HG03060 (cell line): ENCODE measurements at regions not wholly inside any gene's neighbourhood (a gene's known extent, or its start where the extent isn't known, plus 50 kb on each side); places are given as distances from the start of the nearest gene placed in this dataset.
"Not testable (repeated sequence)": the region's sequence is repeated elsewhere in the genome, so short reads cannot be mapped to it uniquely, and the experiment has no call there.

Source experiments
- ATAC-seq: cut with Tn5 transposase; IDR thresholded peaks from one replicate; pipeline ENCODE4 v1.9.1; 2021; ENCODE audit warnings: low read depth, moderate number of reproducible peaks; ENCODE audit not compliant: unreplicated experiment

GRCh38 chr2:56768973-56769372 is 585.2 kb downstream of the CCDC85A start:
- ATAC-seq, result no peak

GRCh38 chr2:56770490-56770889 is 586.7 kb downstream of the CCDC85A start:
- ATAC-seq, result no peak

DNA sequence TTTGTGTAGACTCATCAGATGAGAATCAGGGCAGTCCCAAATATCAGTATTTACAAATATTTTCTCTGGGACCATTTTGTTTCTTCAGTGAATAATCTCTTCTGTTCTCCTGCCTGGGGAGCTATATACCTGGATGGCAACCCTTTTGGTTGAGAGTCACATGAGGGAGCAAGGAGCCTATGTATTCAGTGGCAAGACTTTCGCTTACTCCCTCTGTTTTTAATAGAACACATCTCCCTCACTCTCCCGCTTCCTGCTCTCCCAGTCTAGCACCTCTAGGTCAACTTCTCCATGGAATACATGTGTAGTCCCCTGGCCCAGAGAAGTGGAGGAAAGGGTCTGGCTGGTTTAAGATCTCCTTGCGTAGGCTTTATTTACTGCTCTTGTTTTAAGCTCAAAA is 600.3 kb downstream of the CCDC85A start:
- no peak for ATAC-seq

- no peak for ATAC-seq
These were observed 617.4 kb downstream of the CCDC85A start for GRCh38 chr2:56801214-56801613.

DNA sequence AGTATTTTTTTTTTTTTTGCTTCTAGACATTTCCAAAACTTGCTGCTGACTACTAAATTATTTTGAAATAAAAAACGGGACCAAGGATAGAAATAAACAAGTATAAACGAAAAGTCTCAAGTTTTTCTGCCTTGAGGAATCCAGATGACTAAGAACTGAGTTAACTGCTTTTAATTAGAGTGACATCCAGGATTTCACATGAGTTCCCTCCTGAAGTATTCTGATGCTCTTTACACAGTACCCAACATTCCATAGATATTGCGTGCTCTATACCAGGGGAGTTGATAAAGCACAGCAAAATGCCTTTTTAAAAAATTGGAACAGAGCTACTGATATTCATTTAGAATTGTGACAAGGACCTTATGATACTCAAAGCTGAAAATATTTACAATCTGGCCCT is 618.0 kb downstream of the CCDC85A start:
- ATAC-seq, result no peak

DNA sequence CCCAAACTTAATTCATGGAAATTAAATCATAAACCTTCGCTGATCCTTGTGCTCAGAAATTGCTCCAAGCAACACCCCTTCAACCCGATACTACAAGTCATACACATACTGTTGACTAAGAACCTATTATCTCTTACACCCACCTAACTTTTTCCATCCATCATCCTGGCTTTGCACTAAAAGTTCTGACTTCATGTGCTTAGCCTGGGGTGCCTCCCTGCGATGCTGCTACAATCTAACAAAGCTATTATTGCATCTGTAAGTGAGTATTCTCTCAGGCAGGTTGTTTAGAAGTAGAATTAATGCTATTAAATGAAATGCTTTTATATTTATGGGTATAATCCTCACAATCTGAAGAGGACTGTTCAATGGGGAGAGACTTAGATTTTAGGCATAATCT is 619.8 kb downstream of the CCDC85A start:
- ATAC-seq, result no peak

DNA sequence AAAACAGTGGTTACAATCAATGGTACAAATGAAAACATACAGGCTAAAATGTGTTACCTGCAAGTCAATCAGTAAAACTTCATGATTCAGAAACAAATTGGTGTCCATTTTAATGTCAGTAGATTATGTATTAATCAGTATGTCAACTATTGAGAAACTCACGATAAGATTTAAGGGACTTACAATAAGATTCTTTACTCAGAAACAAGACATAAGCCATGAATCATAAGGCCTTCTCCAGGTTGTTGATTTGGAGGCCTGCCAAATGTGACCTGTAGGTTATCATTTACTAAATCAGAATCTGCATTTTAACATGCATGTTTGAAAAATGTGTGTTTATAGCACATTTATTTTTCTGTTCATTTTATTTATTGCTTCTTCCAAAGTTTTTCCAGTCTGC is 623.1 kb downstream of the CCDC85A start:
- ATAC-seq, result no peak

GRCh38 chr2:56807861-56808260 is 624.1 kb downstream of the CCDC85A start:
- no peak for ATAC-seq

DNA sequence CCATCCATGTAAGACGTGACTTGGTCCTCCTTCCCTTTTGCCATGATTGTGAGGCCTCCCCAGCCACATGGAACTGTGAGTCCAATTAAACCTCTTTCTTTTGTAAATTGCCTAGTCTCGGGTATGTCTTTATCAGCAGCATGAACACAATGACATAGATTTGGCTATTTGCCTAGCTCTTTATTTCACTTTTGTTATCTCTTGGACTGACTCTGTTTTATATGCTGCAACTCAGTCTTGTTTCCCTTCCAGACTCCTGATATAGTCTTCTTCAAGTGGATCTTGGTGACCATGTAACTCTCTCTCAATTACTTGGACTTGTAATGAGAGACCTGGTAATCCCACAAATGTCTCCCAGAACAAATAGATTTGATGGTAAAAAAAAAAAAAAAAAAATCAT is 627.6 kb downstream of the CCDC85A start:
- ATAC-seq, result no peak

- no peak for ATAC-seq
These were observed 628.6 kb downstream of the CCDC85A start for GRCh38 chr2:56812432-56812831.

DNA sequence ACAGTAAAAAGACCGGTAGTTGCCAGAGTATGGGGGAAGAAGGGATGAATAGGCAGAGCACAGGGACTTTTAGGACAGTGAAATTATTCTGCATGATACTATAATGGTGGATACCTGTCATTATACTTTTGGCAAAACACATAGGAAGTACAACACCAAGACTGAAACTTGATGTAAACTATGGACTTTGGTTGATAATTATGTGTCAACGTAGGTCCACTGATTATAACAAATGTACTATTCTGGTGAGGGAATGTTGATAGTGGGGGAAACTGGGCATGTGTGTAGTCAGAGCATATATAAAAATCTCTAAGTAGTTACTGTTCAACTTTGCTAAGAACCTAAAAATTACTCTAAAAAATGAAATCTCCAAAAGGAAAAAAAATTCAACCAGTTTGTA is 629.7 kb downstream of the CCDC85A start:
- no peak for ATAC-seq

DNA sequence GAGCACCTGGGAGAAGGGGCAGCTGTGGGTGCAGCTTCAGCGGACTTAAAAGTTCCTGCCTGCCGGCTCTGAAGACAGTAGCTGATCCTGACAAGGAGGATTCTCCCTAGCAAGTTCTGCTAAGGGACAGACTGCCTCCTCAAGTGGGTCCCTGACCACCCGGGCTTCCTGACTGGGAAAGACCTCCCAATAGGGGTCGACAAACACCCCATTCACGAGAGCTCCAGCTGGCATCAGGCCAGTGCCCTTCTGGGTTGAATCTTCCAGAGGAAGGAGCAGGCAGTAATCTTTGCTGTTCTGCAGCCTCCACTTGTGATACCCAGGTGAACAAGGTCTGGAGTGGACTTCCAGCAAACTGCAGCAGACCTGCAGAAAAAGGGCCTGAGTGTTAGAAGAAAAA is 632.9 kb downstream of the CCDC85A start:
- ATAC-seq, result no peak

GRCh38 chr2:56831780-56832179 is 648.0 kb downstream of the CCDC85A start:
- ATAC-seq, result no peak

- ATAC-seq, result no peak
These were observed 650.9 kb downstream of the CCDC85A start for GRCh38 chr2:56834686-56835085.

GRCh38 chr2:56840009-56840408 is 656.2 kb downstream of the CCDC85A start:
- ATAC-seq, result not testable (repeated sequence)

DNA sequence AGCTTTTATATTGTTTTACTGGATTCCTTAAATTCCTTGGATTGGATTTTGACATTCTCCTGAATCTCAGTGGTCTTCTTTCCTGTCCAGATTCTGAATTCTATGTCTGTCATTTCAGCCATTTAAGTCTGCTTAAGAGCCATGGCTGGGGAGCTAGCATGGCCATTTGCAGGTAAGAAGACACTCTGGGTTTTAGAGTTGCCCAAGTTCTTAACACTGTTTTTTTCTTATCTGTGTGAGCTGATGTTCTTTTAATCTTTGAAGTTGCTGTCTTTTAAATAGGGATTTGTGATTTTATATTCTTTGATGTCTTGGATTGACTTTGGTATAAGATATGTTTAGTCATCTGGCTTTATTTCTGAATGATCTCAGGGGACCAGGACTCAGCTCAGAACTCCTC is 677.2 kb downstream of the CCDC85A start:
- ATAC-seq, result no peak

DNA sequence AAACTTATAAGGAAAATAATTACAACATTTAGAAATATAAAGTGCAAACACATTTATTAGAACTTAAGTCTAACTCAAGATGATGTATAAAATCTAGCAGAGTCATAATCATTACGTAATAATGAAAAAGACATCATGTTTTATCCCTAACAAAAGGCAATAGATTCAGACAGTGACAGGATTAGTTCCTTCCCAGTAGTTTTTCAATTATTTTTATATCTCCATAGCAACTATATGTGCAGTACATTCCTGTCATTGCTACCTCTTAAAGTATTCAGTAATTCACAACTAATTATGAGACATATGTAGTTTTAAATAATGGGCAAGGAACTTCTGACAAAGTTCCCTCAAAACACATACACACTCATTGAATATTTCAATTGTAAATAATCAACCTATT is 687.9 kb downstream of the CCDC85A start:
- no peak for ATAC-seq

DNA sequence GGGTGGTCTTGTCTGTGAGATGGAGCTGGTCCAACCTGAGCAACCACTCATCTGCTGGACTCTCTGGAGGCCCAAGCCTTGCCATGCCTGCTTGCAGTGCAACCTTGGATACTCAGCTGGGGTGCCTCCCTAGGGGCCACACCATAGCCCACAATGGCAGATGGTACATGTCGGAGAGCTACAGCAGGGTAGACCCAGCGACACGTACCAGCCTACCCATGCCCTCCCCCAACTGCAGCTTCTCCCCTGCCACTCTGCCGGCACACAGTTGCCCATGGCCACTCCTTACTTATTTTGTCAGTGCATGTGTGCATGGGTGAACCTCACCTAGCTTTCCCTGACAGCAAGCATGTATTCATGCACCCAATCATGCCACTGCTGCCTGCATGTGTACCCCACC is 690.9 kb downstream of the CCDC85A start:
- no peak for ATAC-seq

DNA sequence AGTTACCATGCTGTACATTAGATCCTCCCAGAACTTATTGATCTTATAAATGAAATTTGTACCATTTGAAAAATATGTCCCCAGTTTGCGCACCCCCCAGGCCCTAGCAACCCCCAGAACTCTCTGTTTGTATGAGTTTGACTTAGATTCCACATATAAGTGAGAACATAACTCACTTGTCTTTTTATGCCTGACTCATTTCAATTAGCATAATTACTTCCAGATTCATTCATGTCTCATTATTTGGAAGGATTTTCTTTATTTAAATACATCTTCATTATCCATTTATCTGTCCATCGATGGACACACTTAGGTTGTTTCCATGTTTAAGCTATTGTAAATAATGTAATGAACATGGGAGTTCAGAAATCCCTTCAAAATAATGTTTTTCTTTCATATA is 705.9 kb downstream of the CCDC85A start:
- no peak for ATAC-seq

GRCh38 chr2:56892382-56892781 is 708.6 kb downstream of the CCDC85A start:
- ATAC-seq, result no peak

DNA sequence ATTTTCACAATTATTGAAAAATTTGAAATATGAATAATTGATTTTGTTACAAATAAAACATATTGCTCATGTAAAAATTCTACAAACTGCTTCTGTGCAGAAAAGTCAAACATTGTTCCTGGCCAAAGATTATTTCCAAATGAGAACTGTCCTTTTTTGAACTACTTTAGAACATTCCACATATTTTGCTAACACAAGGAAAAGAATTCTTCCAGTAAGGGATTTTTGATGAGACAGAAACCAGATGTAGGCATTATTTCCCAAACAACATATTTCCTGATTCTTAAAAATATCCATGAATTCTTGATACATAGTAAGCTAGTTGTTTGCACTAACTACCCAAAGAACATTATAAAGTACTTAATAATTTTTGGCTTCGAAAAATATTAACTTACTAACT is 715.2 kb downstream of the CCDC85A start:
- ATAC-seq, result no peak

- ATAC-seq, result no peak
These were observed 728.7 kb downstream of the CCDC85A start for GRCh38 chr2:56912490-56912889.

DNA sequence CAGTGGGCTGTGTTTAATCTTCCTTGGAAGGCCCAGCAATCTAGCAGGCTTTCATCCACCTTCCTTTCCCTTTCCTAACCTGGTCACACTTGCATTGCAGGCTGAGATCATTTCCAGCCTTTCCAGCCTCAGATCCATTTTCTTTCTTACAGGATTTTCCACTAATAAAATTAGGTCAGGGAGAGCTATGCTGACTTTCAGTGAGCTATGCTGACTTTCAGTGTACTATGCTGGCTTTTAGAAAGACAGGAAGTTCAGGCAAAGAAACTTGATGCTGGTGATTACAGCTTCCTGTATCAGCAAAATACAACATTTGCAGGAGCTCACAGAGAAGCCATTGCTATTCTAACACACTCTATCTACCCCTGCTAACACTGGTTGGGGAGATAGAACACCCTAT is 735.0 kb downstream of the CCDC85A start:
- no peak for ATAC-seq

- ATAC-seq, result no peak
These were observed 750.2 kb downstream of the CCDC85A start for GRCh38 chr2:56933976-56934375.
